Endothelial cell of umbilical vein (primary cell): ENCODE measurements at regions not wholly inside any gene's neighbourhood (a gene's known extent, or its start where the extent isn't known, plus 50 kb on each side); places are given as distances from the start of the nearest gene placed in this dataset.

Experiments used
- MAX ChIP-seq: IDR thresholded peaks from 2 replicates; pipeline ENCODE4 v1.6.1; 2011; ENCODE audit not compliant: insufficient read depth, insufficient read length
- POLR2A ChIP-seq: IDR thresholded peaks from 2 replicates; pipeline ENCODE4 v1.6.1; 2012; ENCODE audit warnings: low read depth, mild to moderate bottlenecking, control low read depth, low read length
- POLR2AphosphoS5 ChIP-seq: IDR thresholded peaks from 2 replicates; pipeline ENCODE4 v1.6.1; 2012; ENCODE audit warnings: low read depth, mild to moderate bottlenecking, control low read depth, low read length, moderate library complexity; ENCODE audit not compliant: insufficient read depth
- TF ChIP-seq, protein P1 (sequence below), 2 donors: IDR thresholded peaks; 1 replicate in 1 of 2; 2 replicates in 1 of 2; pipeline ENCODE4 v1.5.1; 2011; ENCODE audit warnings: low read length in 2 of 2, mild to moderate bottlenecking in 2 of 2, moderate library complexity in 2 of 2, control low read depth in 1 of 2, inconsistent platforms in 1 of 2, low read depth in 1 of 2; ENCODE audit not compliant: insufficient read depth in 1 of 2; ENCODE audit errors: extremely low read depth in 1 of 2

- TF ChIP-seq, protein P1, sequence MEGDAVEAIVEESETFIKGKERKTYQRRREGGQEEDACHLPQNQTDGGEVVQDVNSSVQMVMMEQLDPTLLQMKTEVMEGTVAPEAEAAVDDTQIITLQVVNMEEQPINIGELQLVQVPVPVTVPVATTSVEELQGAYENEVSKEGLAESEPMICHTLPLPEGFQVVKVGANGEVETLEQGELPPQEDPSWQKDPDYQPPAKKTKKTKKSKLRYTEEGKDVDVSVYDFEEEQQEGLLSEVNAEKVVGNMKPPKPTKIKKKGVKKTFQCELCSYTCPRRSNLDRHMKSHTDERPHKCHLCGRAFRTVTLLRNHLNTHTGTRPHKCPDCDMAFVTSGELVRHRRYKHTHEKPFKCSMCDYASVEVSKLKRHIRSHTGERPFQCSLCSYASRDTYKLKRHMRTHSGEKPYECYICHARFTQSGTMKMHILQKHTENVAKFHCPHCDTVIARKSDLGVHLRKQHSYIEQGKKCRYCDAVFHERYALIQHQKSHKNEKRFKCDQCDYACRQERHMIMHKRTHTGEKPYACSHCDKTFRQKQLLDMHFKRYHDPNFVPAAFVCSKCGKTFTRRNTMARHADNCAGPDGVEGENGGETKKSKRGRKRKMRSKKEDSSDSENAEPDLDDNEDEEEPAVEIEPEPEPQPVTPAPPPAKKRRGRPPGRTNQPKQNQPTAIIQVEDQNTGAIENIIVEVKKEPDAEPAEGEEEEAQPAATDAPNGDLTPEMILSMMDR (IDR thresholded peaks at IDR 0.05; ENCODE audit: extremely low read depth in 1 of 2, insufficient read depth in 1 of 2, low read depth in 1 of 2, low read length in 2 of 2) = no peak
- no peak for TF ChIP-seq POLR2AphosphoS5
- no peak for TF ChIP-seq MAX
- TF ChIP-seq POLR2A = no peak
These were observed 146.3 kb upstream of the IRX3 start for GRCh38 chr16:54432897-54433229.
